Peyer's patch (tissue), 4 donors: ENCODE measurements at regions not wholly inside any gene's neighbourhood (a gene's known extent, or its start where the extent isn't known, plus 50 kb on each side); places are given as distances from the start of the nearest gene placed in this dataset.

ENCODE experiments used
- POLR2A ChIP-seq, 2 donors: fragments of 450-650 bp; IDR thresholded peaks; one replicate each; pipeline ENCODE4 v1.5.1; 2017; ENCODE audit warnings: antibody characterized with exemption in 2 of 2, mild to moderate bottlenecking in 2 of 2, moderate library complexity in 2 of 2
- TF ChIP-seq, protein P1 (sequence below), 6 experiments: fragments of 450-650 bp in 4 of 6; fragments of 200-600 bp in 2 of 6; sonication (generic) in 1 of 6; IDR thresholded peaks; one replicate each; pipeline ENCODE4 v1.5.1; 2017 to 2019; ENCODE audit warnings: antibody characterized with exemption in 6 of 6, mild to moderate bottlenecking in 3 of 6, moderate library complexity in 1 of 6

DNA sequence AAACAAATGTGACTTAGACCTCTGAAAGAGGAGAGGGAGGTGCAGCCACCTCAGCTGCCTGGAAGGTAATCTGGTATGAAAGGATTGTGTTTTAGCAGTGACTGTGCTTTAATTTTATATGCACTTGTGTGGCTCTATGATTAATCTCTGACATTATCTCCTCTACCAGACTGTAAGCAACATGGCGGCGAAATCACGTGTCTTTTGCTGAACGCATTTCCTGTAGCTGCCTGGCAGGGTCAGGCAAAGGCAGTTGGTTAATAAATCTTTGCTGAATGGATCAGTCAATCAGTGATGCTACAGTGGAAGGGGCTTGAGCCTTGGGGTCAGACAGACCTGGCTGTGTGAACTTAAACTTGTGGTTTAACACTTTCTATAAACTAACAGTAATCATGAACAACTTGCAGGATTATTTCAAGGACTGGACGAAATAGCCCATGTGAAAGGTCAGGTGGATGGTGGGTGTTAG lies 96.9 kb downstream of the ADSS2 start:
- TF ChIP-seq, protein P1, sequence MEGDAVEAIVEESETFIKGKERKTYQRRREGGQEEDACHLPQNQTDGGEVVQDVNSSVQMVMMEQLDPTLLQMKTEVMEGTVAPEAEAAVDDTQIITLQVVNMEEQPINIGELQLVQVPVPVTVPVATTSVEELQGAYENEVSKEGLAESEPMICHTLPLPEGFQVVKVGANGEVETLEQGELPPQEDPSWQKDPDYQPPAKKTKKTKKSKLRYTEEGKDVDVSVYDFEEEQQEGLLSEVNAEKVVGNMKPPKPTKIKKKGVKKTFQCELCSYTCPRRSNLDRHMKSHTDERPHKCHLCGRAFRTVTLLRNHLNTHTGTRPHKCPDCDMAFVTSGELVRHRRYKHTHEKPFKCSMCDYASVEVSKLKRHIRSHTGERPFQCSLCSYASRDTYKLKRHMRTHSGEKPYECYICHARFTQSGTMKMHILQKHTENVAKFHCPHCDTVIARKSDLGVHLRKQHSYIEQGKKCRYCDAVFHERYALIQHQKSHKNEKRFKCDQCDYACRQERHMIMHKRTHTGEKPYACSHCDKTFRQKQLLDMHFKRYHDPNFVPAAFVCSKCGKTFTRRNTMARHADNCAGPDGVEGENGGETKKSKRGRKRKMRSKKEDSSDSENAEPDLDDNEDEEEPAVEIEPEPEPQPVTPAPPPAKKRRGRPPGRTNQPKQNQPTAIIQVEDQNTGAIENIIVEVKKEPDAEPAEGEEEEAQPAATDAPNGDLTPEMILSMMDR (IDR thresholded peaks at IDR 0.05) = no peak
- no peak for TF ChIP-seq POLR2A (IDR thresholded peaks at IDR 0.05)
